ENCODE measurements at regions not wholly inside any gene's neighbourhood (a gene's known extent, or its start where the extent isn't known, plus 50 kb on each side); places are given as distances from the start of the nearest gene placed in this dataset.
A peak's percentile ranks its signal among the peaks of the same experiment; 100 is the strongest.

DNA sequence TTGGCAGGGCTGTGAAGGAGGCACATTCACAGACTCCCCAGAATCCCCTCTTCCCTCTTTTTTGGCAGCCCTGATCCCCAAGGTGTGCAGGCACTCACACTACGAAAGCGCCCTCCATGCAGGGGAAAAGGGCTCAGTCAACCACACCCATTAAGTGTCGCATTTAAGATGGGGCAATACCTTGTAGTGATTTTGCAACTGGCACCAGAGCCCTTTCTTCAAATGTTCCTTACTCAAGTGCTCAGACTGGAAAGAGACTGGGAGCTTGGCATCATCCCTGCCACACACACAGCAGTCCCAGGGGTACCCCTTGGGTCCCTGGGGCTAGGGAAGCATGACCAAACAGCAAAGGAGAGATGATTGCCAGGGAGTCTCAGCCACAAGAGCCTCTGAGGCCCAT lies 190.1 kb downstream of the HAUS1 start:
- DNase-seq: no peak

DNA sequence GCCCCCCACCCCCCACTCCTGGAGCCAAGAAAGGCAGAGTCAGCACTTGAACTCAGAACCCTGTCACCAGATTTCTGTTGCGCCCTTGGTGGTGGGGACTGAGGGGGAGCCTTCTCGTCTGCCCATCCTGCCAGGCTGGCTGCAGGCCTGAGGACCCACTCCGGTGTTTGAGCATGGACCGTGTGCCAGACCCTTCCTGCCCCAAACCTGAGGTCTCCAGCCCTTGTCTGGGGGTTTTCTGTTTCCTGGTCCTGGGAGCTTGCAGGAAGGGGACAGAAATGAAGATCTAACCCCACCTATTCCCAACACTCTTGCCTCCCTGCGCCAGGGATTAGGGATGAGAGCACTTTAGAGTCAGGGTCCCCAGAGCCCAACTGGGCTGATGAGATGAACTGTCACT lies 190.6 kb downstream of the HAUS1 start:
- no peak for DNase-seq

DNA sequence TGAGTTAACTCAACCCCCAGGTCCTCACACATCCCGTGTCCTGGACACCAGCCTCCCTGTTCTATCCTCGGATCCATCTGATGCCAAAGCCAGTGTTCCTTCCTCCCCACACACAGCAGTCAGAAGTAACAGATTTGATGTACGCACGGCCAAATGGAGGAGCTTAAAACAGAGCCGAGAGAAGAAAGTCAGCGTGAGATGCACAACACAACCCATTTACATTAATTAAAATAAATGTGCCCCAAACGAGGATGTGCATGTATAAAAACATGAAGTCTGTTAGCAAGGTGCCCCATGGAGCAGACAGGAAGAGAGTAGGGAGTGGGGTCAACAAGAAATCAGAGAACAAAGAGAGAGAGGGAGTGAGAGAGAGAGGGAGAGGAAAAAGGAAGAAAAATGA lies 191.2 kb downstream of the HAUS1 start:
- DNase-seq: no peak

DNA sequence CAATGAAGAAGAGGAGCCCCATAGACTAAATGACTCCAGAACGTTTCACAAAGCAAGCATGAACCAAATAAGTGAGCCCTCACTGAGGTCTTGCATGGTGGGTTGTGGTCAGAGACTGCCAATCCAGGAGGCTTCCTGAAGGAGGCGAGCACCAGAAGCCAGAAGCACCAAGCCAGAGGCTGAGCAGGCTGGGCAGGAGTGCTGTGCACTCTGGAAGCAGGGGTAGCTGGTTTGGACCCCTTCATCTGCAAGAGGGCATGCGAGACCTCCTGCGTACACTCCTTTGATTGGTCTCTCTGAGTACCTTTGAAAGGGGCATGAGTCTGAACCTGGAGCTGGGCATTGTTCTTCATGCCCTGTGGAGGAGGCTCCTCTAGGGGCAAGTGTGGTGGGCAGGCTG lies 192.5 kb downstream of the HAUS1 start:
- no peak for DNase-seq

DNA sequence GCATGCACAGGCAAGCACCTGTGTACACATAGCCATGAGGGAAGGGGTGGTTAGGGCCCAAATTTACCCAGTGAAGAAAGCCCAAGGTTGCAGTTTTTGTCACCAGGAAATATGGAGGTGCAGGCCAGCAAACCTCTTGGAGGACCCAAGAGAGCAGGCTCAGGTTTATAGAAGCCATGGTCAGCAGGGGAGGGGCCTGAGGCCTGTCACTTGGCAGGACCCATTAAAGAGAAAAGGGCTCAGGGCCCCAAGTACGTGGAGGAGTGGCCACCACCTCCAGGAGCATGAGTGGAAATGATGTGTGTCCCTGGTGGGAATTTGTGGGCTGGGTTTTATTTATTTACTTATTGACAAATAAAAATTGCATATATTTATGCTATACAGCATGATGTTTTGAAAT lies 192.9 kb downstream of the HAUS1 start:
- DNase-seq: no peak

DNA sequence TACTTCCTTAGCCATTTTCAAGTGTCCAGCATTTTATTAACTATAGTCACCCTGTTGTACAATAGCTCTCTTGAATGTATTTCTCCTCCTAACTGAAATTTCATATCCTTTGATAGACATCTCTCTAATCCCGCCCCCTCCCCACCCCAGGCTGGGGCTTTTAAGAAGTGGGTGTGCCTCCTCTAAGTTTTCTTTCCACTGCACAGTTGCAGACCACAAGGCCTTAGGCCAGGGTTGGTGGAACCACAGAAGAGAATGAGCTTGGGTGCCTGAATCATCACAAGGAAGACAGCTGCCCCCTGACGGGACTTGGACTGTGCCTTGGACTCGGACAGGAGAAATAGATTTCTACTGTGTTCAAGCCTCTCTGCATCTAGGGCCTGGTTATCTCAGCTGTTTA lies 193.4 kb downstream of the HAUS1 start:
- no peak for DNase-seq

DNA sequence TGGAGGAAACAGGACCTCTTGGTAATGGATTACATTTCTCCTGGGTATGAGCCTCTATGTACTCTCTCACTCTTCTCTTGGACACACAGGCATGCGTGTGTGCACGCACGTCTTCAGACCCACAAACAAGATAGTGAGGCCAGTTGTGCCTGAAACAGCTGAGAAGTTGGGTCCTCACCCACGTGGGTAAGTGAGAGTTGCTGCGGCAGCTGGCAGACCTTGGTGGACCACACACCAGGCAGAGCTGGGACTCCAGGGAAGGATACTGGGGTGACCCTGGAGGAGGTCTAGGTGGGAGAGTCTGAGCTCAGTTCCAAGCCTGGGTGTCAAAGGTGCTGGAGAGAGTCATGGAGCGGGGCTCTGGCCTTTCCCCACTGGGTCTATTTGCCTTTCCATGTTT lies 194.3 kb downstream of the HAUS1 start:
- DNase-seq: no peak

DNA sequence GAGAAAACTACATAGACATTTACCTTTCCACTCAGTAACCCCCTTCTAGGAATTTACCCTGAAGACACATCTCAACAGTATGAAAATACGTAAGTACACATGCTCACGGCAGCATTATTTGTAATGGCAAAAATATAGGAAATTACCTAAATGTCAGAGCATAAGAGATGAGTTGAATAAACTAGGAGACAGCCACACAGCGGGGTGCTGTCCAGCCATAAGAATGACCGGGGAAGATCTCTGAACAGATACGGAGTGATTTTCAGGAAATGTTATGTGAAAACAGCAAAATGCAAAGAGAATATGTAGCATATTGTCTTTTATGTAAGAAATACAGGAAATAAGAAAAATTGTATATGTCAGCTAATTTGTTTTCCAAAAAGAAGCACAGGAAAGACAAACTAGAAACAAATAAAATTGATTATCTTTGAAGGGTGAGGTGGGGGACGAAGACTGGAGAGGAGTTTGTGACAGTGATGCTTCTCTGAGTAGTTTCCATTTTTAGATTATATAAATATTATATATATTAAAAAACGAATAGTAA lies 195.4 kb downstream of the HAUS1 start:
- DNase-seq: no peak

DNA sequence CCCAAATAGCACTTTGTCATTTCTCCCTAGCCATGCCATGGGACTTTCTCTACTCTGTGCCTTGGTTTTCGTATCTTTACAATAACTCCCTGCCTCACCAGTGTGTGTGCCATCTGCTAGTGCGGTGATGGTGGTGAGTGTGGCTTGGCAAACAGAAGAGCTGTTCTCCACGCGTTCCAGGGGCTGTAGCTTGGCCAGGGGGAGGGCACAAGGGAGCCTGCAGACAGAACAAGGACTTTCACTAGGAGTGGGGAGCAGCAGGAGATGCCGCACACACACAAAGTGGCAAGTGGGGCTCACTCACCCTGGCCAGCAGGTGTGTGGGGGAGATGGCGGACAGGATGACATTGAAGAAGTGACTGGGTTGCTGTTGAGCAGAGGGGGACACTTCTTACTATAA lies 196.9 kb downstream of the HAUS1 start:
- DNase-seq: no peak

DNA sequence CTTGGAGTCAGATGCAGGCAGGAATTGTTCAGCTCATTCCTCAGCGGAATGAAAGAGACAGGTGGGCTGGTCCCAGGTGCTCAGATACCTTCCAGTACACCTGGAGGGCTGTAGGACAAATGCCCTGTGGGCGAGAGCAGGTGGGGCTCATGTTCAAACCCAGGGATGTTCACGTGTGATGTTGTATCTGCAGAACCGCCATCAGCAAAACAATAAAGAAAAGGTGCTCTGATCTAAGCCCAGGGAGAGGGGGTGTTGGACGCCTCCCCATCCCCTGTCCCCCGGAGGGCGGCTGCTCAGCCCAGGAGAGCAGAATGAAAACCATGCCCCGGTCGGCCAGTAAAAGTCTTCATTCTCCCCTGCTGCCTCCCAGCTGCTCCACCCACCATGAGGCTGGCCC lies 197.4 kb downstream of the HAUS1 start:
- no peak for DNase-seq

DNA sequence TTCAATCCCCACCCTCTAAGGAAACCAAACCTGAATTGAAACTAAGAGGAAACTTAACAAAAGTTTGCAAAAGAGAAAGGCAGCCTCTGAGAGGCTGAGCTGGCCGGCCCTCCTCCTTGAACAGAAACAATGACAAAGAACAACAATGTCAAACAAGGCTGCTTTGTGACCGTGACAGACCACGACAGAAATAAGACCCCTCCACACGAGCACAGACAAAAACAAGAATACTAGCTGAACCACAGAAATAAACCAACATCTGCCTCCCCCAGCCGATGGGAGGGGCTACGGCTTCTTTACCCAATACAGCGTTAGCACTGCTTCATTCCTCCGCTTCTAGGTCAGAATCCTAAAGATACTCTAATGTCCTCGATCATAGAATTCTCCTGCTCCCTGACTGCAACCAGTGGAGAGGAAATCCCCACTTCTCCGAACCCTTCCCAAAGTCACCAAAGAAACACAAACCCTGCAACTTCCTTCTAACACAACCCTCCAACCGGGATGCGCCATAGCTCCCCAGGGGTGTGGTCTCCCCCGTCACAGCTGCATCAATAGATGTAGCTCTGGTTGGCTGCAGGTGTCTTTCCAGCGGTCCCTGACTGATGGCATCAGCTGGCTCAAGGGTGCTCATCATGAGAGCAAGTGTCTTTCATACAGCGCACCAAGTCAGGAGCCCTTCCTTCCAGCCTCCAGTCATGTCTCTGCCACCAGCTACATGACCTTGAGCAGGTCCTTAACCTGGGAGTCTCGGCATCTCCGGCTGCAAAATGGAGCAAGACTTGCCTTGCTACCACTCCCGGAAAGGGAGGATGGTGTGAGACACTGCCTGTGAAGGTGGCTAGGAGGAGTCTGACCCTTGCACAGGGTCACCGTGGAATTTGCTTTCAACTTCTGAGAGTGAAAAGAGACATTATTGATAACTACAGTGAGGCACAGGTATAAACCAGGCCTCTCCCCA lies 198.6 kb downstream of the HAUS1 start:
- no peak for DNase-seq

DNA sequence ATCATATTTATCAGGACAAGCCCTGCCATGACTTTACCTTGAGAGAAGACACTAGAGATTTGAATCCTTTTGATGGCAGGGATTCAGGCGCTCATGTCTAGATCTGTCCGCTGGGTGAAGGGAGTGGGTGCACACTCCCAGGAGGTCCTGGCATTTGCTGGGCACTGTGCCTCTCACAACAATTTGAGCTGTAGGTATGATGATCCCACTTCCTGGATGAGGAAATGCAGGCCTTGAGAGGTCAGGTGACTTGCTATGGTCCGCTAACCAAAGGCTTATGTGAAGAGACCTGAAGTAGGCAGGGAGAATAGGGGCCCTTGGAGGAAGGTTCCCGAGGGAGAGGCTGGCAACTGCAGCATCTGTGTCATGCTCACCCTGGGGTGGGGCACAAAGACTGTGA lies 206.1 kb downstream of the HAUS1 start:
- no peak for DNase-seq

DNA sequence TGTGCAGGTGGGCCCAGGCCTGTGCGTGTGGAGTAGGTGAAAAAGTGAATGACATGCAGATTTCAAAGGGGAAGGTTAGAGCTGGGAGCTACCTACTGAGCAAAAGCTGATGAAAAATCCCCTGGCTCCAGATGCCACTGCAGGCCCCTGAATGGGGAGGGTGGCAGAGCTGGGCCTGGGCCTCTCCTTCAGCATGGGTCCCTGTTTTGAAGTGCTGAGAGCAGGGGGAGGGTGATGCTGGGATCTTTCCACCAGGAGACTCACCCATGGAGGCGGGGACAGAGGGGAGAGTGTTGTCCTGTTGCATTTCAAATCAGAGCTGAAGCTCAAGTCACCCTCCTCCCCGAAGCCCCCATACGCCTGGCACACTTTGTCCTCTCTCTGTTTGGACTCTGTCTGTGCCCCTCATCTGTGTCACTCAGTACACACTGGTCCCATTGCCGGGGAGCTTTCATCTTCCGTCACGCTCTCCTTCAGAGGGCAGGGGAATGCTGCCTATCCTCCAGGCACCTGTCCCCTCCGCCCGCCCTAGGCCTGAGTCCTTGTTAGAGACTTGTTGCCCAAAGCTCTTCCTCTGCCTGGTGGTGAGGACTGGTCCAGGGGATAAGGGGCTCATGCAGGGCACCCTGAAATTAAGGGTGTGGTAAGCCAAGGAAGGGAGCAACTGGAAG lies 206.6 kb downstream of the HAUS1 start:
- DNase-seq: no peak

DNA sequence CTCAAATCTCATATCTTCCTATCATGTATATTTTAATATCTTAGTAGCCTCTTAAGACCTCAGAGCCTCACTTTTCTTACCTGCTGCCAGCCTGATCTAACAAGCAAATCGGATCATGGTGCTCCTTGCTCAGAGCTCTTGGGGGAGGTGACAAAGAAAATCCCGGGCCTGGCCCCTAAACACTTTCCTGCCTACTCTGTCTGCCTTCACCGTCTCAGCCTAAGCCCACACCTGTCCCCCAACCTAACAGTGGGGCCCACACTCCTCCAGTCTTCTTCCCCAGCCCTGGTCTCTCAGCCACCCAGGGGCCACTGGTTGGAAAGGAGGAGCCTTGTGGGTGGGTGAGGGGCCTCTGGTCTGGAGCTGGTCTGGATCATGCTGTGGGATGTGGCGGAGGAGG lies 207.3 kb downstream of the HAUS1 start:
- DNase-seq: no peak

DNA sequence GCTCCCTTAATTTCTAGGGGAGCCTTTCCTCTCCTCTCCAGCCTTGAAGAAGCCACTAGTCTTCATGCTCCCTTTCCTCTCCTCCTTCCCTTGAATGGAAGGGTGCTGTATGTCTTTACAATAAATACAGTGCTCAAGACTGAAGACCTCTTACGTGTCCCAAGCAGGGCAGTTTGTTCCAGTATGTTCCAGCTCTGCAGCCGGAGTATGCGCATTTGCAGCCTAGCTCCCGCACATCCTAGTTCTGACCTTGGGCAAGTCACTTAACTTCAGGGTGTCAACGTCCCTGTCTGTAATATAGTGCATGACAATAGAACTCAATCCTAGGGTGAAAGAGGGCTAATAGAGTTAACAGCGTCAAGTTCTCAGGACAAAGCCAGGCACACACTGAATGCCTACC lies 208.0 kb downstream of the HAUS1 start:
- no peak for DNase-seq

DNA sequence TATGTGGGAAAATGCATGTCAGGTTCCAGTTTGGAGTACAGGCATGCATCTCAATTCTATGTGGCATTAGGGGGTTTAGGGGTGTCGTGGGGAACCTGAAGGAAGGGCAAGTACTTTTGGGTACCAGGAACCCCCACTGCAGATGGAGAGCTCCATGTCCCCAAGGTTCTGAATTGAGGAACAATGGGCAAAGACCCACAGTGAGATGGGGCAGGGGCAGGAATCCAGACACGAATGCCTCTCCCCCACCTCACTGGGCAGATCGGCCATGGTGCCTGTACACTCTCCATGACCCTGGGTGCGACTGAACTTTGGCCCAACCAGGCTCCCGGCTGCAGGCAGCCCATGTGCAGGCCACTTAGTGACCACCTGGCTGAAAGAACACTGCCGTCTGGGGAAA lies 209.3 kb downstream of the HAUS1 start:
- no peak for DNase-seq

DNA sequence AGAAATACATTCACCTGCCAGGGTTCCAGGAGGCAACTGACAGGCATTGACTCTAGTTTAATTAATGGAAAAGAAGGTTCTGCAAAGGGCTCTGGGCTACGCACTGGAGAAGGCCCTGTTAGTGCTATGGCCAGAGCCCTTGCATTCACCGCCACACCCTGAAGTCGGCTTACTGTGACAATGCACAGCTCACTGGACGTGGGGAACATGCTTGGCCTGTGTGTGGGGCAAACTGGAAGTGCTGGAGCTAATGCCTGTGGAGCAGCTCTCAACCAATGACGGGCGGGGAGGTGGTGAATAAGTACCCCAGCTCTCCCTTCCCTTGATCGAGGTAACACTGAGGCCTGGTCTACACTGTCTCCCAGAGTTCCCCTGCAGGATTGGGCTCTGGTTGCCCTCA lies 209.8 kb downstream of the HAUS1 start:
- DNase-seq: no peak

DNA sequence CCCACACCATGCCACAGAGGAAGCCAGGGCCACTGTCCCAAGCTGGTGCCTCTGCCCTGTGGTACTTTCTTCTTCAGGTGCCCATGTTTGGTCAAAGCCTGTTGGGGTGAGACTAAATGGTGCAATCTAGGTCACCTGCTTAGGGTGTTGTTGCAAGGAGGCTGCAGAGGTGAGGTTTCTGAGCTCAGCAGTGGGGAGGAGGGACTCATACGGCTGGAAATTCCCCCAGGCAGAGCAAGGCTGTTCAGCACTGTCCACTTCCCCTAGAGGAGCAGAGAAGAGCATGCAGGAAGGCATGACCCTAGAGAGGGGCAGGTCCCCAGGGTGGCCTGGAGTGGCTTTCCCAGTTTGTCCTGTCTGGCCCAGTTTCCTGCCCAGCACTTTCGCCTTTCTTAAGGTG lies 211.0 kb downstream of the HAUS1 start:
- DNase-seq: no peak

DNA sequence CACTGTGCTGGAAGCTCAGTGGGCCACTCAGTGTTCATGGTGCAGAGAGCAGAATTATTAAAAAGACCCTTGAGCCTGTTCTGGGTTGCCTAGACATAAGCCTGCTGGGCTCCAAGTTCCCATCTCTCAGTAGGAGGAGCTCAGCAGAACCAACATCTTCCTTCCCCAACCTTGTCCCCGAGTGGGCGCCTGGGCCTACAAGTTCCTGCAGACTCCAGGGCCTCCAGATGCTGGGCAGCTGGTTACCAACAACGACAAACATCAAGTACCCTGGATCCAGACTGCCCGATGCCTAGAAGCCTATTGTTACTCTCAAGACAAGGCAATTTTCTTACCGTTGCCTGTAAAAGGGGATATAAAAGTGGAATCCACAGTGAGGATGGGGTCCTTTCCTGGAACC lies 214.2 kb downstream of the HAUS1 start:
- no peak for DNase-seq

DNA sequence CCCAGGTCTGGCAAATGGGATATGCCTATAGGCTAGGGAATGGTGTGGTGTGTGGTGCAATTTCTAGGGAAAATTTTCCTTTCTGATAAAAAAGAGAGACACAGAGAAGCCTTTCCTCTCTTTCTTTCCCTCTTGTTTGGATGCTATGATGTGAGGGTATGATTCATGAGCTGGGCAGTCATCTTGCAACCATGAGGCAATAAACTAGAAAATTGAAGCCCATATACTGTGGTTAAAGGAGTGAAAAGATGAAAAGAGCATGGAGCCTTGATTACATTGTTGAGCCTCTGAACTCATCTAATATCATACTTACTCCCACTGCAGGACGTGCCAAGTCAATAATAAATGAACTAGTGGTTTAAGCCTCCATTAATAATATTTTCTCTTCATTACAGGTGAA lies 215.6 kb downstream of the HAUS1 start:
- no peak for DNase-seq

DNA sequence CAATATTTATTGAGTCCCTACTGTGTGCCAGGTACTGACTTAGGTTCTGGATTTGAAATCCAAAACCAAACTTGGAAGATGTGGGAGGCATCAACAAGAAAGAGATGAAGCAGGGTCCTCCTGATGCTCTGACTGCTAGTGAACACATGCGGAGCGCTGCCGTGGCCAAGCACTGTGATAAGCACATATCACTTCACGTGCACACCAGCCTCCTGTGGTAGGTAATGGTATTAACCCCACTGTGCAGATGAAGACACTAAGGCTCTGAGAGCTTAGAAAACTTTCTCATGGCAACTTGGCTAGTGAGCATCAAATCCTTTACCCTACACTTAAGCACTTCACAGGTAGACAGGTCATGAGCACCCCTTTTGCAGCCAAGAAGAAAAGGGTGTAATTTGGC lies 216.1 kb downstream of the HAUS1 start:
- DNase-seq: no peak

DNA sequence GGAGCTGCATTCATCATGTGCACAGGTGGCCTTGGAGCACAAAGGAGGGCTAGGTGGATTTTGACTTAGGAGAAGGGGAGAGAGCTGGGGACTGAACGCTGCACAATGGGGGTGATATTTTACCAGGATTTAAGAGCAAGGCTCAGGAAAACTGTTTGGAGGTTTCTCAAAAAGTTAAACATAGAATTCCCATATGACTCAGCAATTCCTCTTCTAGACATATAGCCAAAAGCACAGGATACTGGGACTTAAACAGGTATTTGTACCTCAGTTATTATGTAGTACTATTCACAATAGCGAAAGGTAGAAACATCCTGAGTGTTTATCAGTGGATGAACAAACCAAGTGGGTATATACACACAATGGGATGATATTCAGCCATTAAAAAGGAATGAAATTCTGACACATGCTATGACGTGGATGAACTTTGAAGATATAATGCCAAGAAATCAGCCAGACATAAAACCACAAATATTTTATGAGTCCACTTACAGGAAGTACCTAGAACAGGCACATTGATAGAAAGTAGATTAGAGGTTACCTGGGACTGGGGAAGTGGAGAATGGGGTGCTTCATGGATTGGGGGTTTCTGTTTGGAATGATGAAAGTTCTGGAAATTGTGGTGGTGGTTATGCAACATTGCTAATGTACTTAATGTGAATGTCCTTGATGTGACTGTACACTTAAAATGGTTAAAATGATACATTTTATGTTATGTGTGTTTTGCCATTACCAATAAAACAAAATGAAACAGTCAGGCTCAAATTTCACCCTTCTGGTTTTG lies 216.9 kb downstream of the HAUS1 start:
- DNase-seq: peak in 1 of 3 donors; percentile 70

Measured in muscle of back (tissue), 3 donors.